GM19043 (cell line): ENCODE measurements at regions not wholly inside any gene's neighbourhood (a gene's known extent, or its start where the extent isn't known, plus 50 kb on each side); places are given as distances from the start of the nearest gene placed in this dataset.

Experiments
- ATAC-seq: cut with Tn5 transposase; IDR thresholded peaks from one replicate; pipeline ENCODE4 v1.9.1; 2021; ENCODE audit warnings: low read depth; ENCODE audit not compliant: unreplicated experiment

GRCh38 chr5:173823274-173823644 is 64.9 kb upstream of the CPEB4 start:
- no peak for ATAC-seq

- no peak for ATAC-seq
These were observed 64.2 kb upstream of the CPEB4 start for GRCh38 chr5:173823721-173824567.

GRCh38 chr5:173825215-173825865 is 62.8 kb upstream of the CPEB4 start:
- ATAC-seq: no peak

GRCh38 chr5:173826086-173826427 is 62.1 kb upstream of the CPEB4 start:
- ATAC-seq: no peak

- ATAC-seq: no peak
These were observed 61.5 kb upstream of the CPEB4 start for GRCh38 chr5:173826428-173827350.

- ATAC-seq: no peak
These were observed 59.2 kb upstream of the CPEB4 start for GRCh38 chr5:173828952-173829351.

- ATAC-seq: no peak
These were observed 58.3 kb upstream of the CPEB4 start for GRCh38 chr5:173829826-173830225.

GRCh38 chr5:173830421-173830820 is 57.7 kb upstream of the CPEB4 start:
- ATAC-seq: no peak

GRCh38 chr5:173831196-173831914 is 56.8 kb upstream of the CPEB4 start:
- ATAC-seq: no peak

- peak; percentile 45 for ATAC-seq
These were observed 55.8 kb upstream of the CPEB4 start for GRCh38 chr5:173832386-173832785.

GRCh38 chr5:173833196-173833985 is 54.8 kb upstream of the CPEB4 start:
- ATAC-seq: no peak

- ATAC-seq: no peak
These were observed 53.9 kb upstream of the CPEB4 start for GRCh38 chr5:173834071-173834771.

GRCh38 chr5:173835131-173835530 is 53.0 kb upstream of the CPEB4 start:
- no peak for ATAC-seq

- ATAC-seq: no peak
These were observed 52.5 kb upstream of the CPEB4 start for GRCh38 chr5:173835661-173836060.

- no peak for ATAC-seq
These were observed 50.5 kb upstream of the CPEB4 start for GRCh38 chr5:173837654-173838053.
